HG03095 (cell line): ENCODE measurements at regions not wholly inside any gene's neighbourhood (a gene's known extent, or its start where the extent isn't known, plus 50 kb on each side); places are given as distances from the start of the nearest gene placed in this dataset.

Experiments
- ATAC-seq: cut with Tn5 transposase; IDR thresholded peaks from one replicate; pipeline ENCODE4 v1.9.1; 2021; ENCODE audit warnings: moderate library complexity; ENCODE audit not compliant: unreplicated experiment

DNA sequence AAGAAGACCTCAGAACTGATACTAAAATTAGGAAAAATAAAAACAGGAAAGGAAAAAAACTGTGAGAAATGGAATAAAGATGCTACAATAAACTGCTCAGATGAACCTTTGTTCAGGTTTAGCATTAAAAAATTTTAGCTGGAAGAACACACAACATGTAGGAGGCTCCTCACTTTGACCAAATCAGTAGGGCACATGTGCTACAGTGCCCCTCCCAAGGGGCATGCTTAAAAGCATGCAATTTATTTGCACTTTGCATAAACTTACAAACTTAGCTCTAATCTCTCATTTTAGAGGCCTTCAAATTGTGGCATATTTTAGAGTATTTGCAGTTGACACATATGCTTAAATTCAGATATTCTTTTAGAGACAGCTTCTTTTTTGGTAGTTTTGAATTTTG lies 570.2 kb downstream of the UTRN start:
- no peak for ATAC-seq

DNA sequence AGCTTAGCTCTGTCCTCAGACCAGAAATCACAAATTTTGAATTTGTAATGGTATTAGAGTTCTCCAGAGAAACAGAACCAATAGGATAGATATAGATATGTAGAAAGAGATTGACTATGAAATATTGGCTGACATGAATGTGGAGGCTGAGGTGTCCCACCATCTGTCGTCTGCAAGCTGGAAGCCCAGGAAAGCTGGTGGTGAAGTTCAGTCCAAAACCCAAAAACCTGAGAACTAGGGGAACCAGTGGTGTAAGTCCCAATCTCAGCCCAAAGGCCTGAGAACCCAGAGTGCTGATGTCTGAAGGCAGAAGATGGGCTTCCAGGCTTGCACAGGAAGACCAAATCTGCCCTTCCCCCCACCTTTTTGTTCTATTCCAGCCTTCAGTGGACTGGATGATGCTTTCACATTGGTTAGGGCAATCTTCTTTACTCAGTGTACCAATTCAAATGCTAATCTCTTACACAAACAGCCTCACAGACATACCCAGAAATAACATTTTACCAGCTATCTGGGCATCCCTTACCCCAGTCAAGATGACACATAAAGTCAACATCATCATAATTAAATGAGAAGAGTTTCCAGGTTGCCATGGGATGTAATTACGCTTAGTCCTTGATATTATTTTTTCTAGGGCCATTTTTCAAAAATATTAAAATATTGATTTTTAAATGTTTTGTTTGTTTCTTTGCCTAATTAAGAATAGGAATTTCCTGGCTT lies 570.8 kb downstream of the UTRN start:
- ATAC-seq = no peak

- no peak for ATAC-seq
These were observed 571.5 kb downstream of the UTRN start for GRCh38 chr6:144856622-144857021.

DNA sequence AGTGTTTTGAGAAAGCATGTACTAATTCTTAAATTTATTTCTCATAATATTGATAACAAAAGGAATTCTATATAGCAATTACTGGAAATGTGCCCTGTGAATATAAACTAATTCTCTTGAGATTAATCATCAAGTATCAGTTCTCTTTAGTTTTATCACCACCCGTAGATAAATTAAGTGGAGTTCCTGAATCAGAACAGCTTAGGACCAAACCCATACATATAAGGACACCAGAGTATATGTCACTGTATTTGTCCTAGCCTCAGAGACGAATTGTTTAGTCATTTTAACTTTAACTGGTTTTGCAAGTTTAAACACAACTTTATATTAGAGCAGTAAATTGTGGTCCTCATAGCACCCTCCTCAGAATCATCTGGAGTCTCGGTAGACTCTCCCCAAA lies 572.0 kb downstream of the UTRN start:
- no peak for ATAC-seq

DNA sequence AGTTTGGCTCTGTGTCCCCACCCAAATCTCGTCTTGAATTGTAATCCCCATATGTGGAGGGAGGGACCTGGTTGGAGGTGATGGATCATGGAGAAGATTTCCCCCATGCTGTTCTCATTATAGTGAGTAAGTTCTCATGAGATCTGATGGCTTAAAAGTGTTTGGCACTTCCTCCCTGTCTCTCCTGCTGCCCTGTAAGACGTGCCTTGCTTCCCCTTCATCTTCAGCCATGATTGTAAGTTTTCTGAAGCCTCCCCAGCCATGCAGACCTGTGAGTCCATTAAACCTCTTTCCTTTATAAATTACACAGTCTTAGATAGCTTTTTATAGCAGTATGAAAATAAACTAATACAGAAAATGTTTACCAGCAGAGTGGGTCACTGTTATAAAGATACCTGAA lies 577.6 kb downstream of the UTRN start:
- no peak for ATAC-seq

GRCh38 chr6:144867761-144868160 lies 582.6 kb downstream of the UTRN start:
- ATAC-seq = no peak

- no peak for ATAC-seq
These were observed 585.6 kb downstream of the UTRN start for GRCh38 chr6:144870782-144871181.

GRCh38 chr6:144873623-144874378 lies 588.7 kb downstream of the UTRN start:
- ATAC-seq = no peak

GRCh38 chr6:144876689-144877088 lies 591.6 kb downstream of the UTRN start:
- ATAC-seq = no peak

GRCh38 chr6:144877118-144877517 lies 592.0 kb downstream of the UTRN start:
- ATAC-seq = no peak

- no peak for ATAC-seq
These were observed 593.4 kb downstream of the UTRN start for GRCh38 chr6:144878577-144878976.

DNA sequence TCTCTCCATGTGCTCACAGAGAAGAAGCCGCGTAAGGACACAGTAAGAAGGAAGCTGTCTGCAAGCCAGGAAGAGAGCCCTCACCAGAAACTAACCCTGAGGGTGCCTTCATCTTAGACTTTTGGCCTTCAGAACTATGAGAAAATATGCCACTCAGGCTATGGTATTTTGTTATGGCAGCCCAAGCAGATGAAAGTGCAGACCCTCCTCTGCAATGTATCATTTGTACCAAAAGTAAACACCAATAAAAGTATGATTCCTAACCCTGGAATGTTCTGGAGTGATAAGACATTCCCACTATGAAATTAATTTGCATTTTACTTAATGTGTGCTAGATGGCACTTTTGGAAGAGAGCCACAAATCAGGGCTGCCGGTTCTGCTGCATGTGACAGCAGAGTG lies 594.3 kb downstream of the UTRN start:
- no peak for ATAC-seq

- no peak for ATAC-seq
These were observed 597.3 kb downstream of the UTRN start for GRCh38 chr6:144882425-144882824.

- no peak for ATAC-seq
These were observed 598.8 kb downstream of the UTRN start for GRCh38 chr6:144883915-144884314.

DNA sequence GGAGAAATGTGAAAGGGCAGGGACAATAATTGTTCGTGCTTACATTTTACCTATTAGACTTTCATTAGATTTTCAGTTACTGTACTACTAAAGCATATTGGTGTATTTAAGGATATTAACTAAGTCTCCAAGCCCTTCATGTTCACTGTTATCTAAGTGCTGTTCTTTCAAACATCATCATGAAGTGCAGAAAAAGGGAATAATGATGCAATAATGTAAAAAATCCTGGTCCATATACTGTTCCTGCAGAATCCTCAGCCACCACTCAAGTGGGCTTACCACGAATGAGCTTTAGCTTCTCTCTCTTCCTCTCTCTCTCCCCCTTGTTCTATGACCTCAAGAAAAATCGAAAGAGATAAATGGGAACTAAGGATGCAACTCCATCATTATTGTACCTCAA lies 600.7 kb downstream of the UTRN start:
- no peak for ATAC-seq

GRCh38 chr6:144886682-144887081 lies 601.5 kb downstream of the UTRN start:
- no peak for ATAC-seq

DNA sequence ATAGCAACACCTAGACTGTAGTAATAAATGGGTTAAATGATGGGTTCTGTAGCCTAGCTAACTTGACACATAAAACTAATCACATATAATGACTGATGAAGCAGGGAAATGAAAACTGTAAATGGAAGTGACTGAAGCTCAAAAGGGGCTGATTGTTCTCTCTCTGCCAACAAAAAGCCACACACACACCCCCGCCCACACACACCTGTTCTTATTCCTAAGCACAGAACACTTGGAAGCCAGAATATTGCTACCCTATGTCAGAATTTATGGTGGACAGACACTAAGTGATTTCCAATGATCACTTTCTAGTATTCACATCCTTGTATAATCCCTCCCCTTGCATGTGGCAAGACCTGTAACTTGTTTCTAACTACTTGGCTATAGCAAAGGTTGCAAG lies 603.5 kb downstream of the UTRN start:
- no peak for ATAC-seq

GRCh38 chr6:144893680-144894151 lies 608.6 kb downstream of the UTRN start:
- no peak for ATAC-seq

DNA sequence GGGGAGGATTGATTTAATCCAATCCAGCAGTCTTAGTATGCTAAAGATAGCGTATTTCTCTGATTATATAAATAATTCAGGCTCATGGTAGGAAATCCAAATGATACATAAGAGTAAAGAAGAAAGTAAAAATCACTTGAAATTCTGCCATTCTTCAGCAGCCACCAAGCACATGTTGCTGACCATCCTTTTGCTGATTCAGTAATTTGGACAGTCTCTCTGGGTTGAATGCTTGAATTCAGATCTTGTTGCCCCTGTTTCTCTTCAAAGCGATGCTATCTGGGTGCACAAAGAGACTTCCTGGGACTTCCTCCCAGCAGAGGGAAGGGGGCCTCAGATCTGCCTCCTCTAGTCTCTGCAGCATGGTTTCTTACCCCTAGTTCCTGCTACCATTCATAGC lies 609.1 kb downstream of the UTRN start:
- ATAC-seq = no peak

GRCh38 chr6:144895313-144896278 lies 610.5 kb downstream of the UTRN start:
- no peak for ATAC-seq

DNA sequence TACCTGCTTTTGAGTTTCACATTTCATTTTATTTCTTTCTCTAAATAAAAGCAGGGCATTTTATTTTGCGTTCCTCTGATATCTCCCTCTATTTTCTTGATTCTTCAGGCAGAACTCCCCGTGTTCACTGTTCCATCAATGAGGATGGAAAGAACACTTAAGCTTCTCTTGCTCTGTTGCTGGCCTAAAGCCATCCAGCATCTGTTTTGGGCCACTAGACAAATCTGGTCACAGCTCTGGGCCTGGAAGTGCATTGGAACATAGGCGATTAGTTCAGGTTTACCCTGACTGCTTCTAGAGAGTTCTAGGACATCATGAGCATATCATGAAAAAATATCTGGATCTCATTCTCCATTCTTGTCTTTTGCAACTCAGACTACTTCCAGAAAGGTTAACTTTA lies 611.2 kb downstream of the UTRN start:
- no peak for ATAC-seq
